ENCODE measurements at regions not wholly inside any gene's neighbourhood (a gene's known extent, or its start where the extent isn't known, plus 50 kb on each side); places are given as distances from the start of the nearest gene placed in this dataset.

DNA sequence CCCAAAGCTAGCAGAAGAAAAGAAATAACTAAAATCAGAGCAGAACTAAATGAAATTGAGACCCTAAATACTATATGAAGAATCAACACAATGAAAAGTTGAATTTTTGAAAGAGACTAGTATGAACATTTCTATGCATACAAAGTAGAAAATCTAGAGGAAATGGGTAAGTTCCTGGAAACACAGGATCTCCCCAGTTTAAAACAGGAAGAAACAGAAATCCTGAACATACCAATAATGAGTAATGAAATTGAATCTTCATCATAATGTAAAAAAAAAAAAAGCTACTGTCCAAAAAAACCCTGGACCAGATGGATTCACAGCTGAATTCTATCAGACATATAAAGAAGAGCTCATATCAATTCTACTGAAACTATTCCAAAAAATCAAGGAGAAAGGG is 233.5 kb downstream of the PLPP3 start:
- Histone ChIP-seq H3K27me3 (no peaks in the 10 kb centered on the region), H3K4me3 (ENCODE audit: low read depth, low read length) (no peak overlapping the region), H3K4me1 (no peaks in the 10 kb centered on the region), H3K36me3 (no peaks in the 10 kb centered on the region), H3K9me3 (no peaks in the 10 kb centered on the region)
- no peak for DNase-seq
- TF ChIP-seq, protein P1, sequence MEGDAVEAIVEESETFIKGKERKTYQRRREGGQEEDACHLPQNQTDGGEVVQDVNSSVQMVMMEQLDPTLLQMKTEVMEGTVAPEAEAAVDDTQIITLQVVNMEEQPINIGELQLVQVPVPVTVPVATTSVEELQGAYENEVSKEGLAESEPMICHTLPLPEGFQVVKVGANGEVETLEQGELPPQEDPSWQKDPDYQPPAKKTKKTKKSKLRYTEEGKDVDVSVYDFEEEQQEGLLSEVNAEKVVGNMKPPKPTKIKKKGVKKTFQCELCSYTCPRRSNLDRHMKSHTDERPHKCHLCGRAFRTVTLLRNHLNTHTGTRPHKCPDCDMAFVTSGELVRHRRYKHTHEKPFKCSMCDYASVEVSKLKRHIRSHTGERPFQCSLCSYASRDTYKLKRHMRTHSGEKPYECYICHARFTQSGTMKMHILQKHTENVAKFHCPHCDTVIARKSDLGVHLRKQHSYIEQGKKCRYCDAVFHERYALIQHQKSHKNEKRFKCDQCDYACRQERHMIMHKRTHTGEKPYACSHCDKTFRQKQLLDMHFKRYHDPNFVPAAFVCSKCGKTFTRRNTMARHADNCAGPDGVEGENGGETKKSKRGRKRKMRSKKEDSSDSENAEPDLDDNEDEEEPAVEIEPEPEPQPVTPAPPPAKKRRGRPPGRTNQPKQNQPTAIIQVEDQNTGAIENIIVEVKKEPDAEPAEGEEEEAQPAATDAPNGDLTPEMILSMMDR (IDR thresholded peaks at IDR 0.05; ENCODE audit: low read depth, low read length): no peak

DNA sequence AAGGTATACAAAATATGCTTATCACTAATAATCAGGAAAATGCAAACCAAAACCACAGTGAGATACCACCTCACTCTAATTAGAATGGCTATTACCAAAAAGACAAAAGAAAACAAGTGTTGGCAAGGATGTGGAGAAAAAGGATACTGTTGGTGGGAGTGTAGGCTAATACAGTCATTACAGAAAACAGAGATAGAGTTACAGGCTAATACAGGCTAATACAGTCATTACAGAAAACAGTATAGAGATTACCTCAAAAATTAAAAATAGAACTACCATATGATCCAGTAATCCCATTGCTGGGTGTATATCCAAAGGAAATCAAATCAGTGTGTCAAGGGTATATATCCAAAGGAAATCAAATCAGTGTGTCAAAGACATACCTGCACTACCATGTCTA is 238.4 kb downstream of the PLPP3 start:
- H3K36me3 ChIP-seq: no peaks in the 10 kb centered on the region
- no peaks in the 10 kb centered on the region for H3K9me3 ChIP-seq

DNA sequence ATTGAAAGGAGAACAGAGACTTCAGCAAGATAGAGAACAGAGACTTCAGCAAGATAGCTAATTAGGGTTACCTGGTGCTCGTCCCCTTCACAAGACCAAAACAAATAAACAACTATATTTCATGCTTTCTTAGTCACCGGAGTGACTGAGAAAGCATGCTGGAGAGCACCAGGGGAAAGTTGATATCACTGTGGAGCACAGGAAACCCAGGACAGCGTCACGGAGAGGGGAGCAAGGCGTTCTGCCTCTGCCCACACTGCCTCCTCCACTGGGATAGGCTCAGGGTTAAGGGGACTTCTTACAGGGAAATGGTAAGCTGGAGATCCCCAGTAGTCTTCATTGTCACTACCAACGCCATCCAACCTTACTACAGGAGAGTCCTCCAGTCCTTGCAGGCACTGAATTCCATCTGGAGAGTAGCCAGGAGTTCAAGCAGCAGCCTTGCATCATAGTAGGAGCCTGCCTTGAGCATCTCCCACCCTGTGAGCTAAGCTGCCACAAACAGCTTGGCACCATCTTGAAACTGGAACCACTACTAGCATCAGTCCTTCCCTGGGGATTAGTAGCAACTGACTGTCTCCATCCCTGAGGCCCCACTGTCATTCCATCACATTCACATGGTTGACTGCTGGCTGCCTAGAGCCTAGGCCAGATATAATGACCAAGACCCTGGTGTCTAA is 239.4 kb downstream of the PLPP3 start:
- Histone ChIP-seq H3K27me3 (no peaks in the 10 kb centered on the region), H3K36me3 (no peaks in the 10 kb centered on the region), H3K9me3 (no peaks in the 10 kb centered on the region), H3K4me1 (no peaks in the 10 kb centered on the region), H3K4me3 (ENCODE audit: low read depth, low read length) (no peak overlapping the region)
- TF ChIP-seq, protein P1 (IDR thresholded peaks at IDR 0.05; ENCODE audit: low read depth, low read length): no peak
- no peak for DNase-seq

More for the DNA sequence above, 238.4 kb downstream of the PLPP3 start:
- Histone ChIP-seq H3K4me1 (no peaks in the 10 kb centered on the region), H3K27me3 (no peaks in the 10 kb centered on the region), H3K4me3 (ENCODE audit: low read depth, low read length) (no peak overlapping the region)
- DNase-seq: no peak
- TF ChIP-seq, protein P1 (IDR thresholded peaks at IDR 0.05; ENCODE audit: low read depth, low read length): no peak

DNA sequence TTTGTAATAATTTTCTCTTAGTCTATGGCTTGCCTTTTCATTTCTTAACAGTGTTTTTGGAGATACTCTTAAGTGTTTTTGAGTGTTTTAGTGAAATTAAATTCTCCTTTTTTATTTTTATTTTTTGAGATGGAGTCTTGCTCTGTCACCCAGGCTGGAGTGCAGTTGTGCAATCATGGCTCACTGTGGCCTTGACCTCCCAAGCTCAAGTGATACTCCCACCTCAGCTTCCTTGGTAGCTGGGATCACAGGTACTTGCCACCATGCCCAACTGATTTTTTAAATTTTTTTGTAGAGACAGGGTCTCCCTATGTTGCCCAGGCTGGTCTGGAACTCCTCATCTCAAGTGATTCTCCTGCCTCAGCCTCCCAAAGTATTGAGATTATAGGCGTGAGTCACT is 240.3 kb downstream of the PLPP3 start:
- no peaks in the 10 kb centered on the region for H3K4me1 ChIP-seq
- TF ChIP-seq, protein P1 (IDR thresholded peaks at IDR 0.05; ENCODE audit: low read depth, low read length): no peak
- no peaks in the 10 kb centered on the region for H3K36me3 ChIP-seq
- H3K27me3 ChIP-seq: no peaks in the 10 kb centered on the region
- no peak overlapping the region for H3K4me3 ChIP-seq (ENCODE audit: low read depth, low read length)
- H3K9me3 ChIP-seq: no peaks in the 10 kb centered on the region
- DNase-seq: no peak

DNA sequence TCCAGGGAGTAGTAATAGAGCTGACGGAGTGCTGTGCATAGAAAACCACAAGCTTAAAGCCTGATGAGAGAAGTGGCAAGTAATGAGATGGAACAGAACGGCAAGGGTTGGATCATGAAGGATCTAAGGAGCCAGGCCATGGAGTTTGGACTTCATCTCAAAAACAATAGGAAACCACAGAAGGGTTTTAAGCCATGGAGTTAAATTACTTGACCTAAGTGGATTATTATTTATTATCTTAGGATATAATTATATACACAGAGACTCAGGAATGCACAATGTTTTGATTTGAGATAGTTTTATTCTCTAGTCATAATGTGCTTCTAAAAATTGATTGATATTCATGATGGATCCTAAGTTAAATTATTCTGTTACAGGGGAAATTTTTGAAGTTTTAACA is 242.4 kb downstream of the PLPP3 start:
- Histone ChIP-seq H3K36me3 (no peaks in the 10 kb centered on the region), H3K27me3 (no peaks in the 10 kb centered on the region)
- TF ChIP-seq, protein P1 (IDR thresholded peaks at IDR 0.05; ENCODE audit: low read depth, low read length): no peak

DNA sequence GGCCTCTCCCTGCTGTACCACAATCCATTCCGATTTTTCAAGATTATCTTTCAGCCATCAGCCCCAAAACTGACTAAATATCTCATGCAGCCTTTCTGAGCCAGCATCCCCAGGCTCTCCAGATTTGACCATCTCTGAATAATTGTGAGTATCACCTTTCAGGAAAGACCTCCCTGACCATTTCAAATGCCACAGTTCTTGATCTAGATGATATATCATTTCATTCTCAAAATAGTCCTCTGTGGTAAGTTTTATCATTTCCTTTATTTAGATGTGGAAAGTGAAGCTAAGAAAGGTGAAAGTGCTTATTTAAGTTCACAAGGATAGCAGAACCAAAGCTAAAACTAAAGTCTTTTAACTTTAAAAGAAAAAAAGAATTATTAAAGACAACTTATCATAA is 244.0 kb downstream of the PLPP3 start:
- TF ChIP-seq, protein P1 (IDR thresholded peaks at IDR 0.05; ENCODE audit: low read depth, low read length): no peak
- Histone ChIP-seq H3K4me1 (no peaks in the 10 kb centered on the region), H3K36me3 (no peaks in the 10 kb centered on the region), H3K27me3 (no peaks in the 10 kb centered on the region), H3K9me3 (no peaks in the 10 kb centered on the region), H3K4me3 (ENCODE audit: low read depth, low read length) (no peak overlapping the region)
- DNase-seq: no peak

More for the DNA sequence above, 242.4 kb downstream of the PLPP3 start:
- Histone ChIP-seq H3K4me3 (ENCODE audit: low read depth, low read length) (no peak overlapping the region), H3K9me3 (no peaks in the 10 kb centered on the region), H3K4me1 (no peaks in the 10 kb centered on the region)
- DNase-seq: no peak
